NCI-H526 treated with DMSO at 0.1 percent for 48 hours (cell line): ENCODE measurements at regions not wholly inside any gene's neighbourhood (a gene's known extent, or its start where the extent isn't known, plus 50 kb on each side); places are given as distances from the start of the nearest gene placed in this dataset.

Experiments
- DNase-seq: peaks from one replicate; lab custom pipeline; 2025; lab: John Stamatoyannopoulos, UW

- no peak for DNase-seq
Measured at GRCh38 chr13:53856573-53857195, 828.1 kb downstream of the OLFM4 start.

- no peak for DNase-seq
Measured at GRCh38 chr13:53863520-53863919, 834.9 kb downstream of the OLFM4 start.

GRCh38 chr13:53873558-53873957 is 844.9 kb downstream of the OLFM4 start:
- DNase-seq = peak; percentile 70

GRCh38 chr13:53878861-53879260 is 850.2 kb downstream of the OLFM4 start:
- DNase-seq = no peak

DNA sequence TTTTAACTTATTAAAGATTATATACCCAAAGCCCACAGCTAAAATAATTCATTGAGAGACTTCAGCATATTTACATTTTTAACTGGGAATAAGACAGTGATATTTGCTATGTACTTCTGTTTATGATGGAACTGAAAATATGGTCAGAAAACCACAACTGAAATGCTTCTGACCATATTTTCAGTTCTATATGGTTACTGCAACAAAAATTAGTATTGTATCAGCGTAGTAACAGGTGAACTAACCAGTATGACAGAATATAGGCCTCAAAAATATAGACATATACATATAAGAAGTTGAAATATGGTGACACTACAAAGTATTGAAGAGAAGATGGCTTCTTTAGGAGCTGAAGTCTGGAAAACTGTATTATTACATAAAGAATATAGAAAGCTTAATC is 857.4 kb downstream of the OLFM4 start:
- no peak for DNase-seq

DNA sequence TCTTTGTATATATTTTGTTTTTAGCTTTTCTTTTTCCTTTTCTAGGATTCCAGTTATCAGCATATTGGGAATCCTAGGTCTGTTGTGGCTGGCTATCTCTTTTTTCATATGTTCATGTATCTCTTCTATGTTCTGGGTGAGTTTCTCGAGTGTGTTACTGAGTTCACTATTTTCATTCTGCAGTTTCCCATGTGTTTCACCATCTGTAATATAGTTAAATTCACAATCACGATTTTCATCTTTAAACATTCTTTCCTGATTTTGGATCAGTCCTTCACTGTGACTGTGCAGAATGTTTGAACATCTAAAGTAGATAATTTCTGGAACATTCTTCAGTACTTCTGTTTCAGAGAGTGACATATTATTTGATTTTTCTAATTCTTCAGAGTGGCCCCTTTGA is 862.1 kb downstream of the OLFM4 start:
- no peak for DNase-seq

GRCh38 chr13:53901593-53901992 is 873.0 kb downstream of the OLFM4 start:
- DNase-seq = no peak

- DNase-seq = no peak
Measured at GRCh38 chr13:53907891-53908290, 879.3 kb downstream of the OLFM4 start.

DNA sequence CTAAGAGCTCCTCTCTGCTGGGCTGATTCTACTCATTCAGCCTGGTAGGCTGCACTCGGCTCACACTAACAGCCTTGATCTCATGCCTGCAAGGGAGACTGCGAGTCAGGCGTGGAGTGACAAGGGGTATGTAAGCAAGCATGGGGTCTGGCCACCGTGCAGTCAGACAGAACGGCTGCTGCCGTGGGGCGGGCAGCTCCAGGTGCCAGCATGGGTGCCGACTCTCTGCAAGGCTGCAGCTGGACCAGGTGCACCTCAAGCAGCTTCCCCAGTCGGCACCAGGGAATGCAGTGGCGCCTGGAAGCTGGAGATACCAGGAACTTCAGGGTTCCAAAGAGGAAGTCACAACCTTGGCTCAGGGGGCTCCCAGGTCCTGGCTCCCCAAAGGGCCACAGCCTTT is 892.3 kb downstream of the OLFM4 start:
- no peak for DNase-seq

GRCh38 chr13:53921473-53921872 is 892.9 kb downstream of the OLFM4 start:
- DNase-seq = no peak

DNA sequence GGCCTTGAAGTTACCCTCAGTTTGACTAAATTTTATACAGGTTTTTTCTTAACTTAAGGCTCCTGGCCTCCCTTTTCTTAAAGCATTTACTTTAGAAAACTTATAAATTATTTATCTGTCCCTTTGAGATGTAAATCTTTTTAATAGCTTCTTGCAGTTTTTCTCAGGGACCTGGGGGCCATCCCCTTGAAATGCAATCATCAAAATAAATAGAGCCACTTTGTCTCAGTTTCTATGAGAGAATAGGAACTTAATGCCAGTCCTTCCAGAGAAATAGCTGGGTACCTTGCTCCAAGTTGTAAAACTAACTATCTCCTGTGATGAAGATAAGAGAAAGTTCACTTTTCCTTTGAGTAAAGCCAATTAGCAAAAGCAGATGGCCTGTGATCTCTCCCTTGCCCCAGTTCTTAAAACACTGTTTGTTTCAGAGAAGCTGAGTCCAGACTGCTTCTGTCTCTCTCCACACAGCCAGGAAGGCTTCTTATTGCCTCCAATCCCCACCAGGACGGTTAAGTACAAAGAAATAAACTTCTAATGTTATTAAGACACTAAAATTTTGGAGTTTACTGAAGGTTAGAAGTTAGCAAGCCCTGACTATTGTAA is 913.1 kb downstream of the OLFM4 start:
- no peak for DNase-seq

GRCh38 chr13:53946500-53946899 is 917.9 kb downstream of the OLFM4 start:
- DNase-seq = no peak

- DNase-seq = no peak
Measured at GRCh38 chr13:53953183-53953582, 924.6 kb downstream of the OLFM4 start.
